ENCODE measurements at regions not wholly inside any gene's neighbourhood (a gene's known extent, or its start where the extent isn't known, plus 50 kb on each side); places are given as distances from the start of the nearest gene placed in this dataset.
A peak's percentile ranks its signal among the peaks of the same experiment; 100 is the strongest.
"Not testable (repeated sequence)": the region's sequence is repeated elsewhere in the genome, so short reads cannot be mapped to it uniquely, and the experiment has no call there.

DNA sequence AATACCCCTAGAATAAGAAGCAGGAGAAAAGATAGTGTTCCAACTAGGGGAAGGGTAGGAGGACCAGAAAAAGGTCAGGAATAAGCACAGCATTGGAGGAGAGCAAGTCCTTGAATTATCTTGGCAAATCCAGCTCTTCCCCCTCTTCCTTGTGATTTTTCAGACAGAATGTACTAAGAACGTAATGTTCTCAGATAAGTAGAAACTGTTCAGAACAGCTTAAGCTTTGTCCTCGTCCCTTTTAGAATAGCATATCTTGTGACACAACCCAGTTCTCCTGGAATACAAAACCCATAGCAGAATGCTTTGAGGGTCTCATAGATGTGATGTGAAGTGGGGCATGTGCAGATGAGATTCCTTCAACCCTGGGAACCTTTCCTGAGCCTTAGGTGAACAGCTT lies 97.4 kb downstream of the EMB start:
- DNase-seq (ENCODE audit: low spot score) = no peak

DNA sequence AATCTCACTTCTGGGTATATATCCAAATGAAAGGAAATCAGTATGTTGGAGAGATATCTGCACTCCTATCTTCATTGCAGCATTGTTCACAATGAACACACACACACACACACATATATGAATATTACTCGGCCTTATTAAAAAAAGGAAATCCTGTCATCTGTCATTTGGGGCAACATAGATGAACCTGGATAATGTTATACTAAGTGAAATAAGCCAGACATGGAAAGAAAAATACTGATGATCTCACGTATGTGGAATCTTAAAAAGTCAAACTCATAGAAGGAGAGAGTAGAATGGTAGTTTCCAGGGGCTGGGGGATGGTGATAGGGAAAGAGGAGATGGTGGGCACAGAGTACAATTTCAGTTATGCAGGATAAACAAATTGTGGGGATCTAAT lies 100.3 kb downstream of the EMB start:
- no peak for DNase-seq (ENCODE audit: low spot score)

DNA sequence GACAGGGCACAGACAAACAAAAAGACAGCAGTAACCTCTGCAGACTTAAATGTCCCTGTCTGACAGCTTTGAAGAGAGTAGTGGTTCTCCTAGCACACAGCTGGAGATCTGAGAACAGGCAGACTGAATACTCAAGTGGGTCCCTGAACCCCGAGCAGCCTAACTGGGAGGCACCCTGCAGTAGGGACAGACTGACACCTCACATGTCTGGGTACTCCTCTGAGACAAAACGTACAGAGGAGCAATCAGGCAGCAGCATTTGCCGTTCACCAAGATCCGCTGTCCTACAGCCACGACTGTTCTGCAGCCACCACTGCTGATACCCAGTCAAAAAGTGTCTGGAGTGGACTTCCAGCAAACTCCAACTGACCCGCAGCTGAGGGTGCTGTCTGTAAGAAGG lies 110.5 kb downstream of the EMB start:
- not testable (repeated sequence) for DNase-seq (ENCODE audit: low spot score)

DNA sequence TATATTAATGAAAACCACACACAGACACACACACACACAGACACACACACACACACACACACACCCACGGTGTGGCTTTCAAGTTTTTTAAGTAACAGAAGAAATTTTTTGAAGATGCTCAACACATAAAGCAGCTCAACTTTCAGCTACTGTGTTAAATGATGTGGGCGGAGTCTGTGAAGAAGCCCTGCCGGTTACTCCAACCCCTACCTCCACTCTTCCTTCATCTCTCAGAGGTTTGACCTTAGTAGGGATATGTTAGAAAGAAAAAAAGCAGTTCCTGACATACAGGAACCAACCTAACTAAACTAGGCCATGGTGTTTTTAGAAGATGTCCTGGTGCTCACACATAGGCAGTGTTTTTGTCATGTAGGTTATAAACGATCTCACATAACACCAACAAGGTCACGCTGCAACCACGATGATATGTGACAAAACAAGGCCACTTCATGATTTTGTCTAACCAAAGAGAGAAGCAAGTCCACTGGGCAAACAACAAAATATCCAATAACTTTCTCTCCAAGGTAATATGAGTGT lies 112.8 kb downstream of the EMB start:
- no peak for DNase-seq (ENCODE audit: low spot score)

DNA sequence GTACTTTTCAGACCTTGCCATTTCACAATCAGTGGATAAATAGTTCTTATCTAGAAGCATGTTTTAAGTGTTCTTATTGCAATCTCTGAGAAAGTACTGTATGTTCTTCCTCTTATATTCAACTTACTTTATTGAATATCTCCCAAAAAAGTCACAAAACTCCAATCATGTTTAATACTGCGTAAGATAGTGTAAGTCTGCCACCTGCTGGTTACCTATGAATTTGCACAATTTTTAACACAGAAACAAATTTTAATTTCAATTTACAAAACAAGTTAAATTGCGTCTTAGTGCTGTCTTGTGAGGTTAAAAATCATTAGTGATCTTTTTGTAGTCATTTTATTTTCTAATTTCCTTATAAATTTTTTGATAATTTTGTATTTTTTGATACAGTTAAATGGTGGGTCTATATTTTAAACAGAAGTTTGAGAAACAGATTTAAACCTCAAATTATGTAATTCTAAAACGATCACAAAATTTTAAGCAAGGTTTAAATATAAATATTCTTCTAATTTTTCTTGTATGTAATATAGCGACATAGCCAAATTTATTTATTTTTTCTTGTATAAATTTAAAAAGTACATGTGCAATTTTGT lies 115.8 kb downstream of the EMB start:
- DNase-seq (ENCODE audit: low spot score) = no peak

DNA sequence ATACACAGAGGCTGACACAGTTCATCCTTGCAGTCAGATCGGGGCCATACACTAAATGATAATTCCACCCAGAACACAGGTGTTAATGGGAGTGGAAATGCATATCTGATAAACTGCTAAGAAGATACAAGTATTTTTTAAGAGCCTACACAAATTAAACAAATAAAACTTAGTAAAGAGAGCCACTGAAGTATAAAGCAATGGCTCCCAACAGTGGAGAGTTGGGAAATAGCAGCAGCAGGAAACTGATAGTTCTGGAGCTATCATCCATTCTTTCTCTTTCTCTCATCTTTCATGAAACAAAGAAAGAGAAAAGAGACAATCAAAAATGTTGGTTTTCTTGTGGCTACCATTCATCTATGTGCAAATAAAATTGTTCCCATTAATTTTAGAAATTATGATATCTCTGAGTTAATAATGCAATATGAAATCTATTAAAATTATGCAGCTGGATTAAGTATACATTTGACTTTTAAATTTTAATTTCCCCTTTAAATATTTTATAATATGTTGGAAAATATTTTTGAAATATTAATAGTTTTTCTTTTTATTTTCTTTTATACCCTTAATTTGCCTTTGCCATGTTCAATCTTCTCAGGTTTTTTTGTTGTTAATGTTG lies 120.8 kb downstream of the EMB start:
- no peak for DNase-seq (ENCODE audit: low spot score)

DNA sequence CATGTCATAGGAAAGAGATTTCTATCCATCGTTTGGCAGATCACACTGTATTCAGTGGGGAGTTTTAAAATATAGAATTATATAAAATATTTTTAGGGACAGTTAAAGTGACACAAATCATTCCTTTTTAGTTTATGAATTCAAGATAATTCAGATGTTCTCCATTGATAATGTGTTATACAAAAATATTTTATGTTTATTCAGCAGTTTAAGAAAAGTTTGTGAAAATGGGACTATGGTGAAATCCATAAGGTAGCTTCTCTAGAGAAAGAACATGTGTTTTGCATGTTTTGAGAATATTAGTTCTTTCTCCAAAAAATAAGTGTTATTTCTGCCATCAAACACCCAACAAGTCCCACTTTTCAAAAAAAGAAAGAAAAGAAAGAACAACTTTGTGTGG lies 122.9 kb downstream of the EMB start:
- no peak for DNase-seq (ENCODE audit: low spot score)

DNA sequence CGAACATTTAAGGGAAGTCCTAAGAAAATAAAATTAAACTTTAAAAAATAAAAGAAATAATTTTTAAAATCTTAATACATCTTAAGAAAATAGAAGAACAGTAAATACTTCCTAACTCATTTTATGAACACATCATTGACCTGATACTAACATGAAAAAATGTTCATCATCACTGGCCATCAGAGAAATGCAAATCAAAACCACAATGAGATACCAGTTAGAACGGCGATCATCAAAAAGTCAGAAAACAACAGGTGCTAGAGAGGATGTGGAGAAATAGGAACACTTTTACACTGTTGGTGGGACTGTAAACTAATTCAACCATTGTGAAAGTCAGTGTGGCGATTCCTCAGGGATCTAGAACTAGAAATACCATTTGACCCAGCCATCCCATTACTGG lies 134.6 kb downstream of the EMB start:
- not testable (repeated sequence) for DNase-seq (ENCODE audit: low spot score)

DNA sequence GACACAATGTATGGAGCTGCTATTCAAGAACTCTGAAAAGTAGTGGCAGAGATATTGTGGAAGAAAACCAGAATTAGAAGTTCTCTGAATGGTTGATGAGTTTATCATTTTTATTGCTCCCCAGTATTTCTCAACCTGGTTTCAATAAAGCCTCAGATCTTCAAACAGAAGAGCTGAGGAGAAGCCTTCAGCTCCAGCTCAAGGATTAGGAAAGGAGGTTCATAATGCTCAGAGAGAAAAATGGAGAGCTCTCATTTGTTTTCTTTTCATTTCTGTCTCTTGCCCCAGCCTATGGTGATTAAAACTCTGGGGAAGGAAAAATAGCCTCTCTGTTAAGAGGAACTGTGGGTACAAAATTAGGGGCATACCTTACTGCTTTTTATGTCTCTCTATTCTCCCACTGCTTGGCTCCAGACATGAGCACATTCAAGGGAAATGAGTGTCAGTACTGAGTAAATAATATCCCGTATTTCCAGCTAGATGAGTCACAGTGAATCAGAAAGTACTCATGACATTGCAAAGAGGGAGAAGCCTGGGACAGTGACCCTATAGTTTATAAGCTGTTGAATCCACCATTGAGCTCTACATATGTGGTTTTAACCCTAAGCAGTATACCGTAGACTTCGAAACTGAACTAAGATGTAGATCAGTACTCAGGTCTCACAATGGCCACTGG lies 138.1 kb downstream of the EMB start:
- DNase-seq (ENCODE audit: low spot score) = peak; percentile 38

DNA sequence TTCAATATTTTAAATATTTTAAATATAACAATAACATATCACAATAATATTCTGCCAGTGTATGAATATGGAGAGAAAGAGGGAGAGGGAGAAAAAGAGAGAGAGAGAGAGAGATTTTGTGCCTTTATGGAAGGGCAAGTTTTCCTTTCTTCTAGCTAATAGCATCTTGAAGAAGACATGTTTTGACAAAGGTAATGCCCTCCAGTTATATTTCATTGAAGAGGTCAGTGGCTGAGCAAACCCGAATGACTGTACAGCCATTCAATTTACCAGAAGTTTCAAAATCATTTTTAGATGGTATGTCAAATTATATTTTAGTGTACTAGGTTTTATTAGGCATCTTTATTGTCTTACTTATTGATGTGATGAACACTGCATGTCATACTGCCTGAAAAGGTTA lies 139.3 kb downstream of the EMB start:
- DNase-seq (ENCODE audit: low spot score) = no peak

DNA sequence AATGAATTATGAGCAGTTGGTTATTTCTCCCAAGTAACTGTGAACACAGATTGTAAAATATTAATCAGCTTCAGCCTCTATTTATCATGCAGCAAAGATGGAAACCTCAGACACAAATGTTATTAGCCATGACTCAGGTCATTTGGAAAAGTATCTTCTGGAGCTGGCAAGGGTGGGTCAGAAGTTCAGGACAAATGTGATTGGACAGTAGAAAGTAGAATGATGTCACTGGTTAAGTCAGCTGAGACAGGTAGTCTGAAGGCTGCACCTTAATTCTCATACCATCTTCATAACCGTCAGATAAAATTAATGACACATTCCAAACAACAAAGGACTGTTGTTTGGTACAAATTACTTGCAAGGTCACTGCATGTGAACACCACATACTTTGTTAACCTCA lies 140.2 kb downstream of the EMB start:
- no peak for DNase-seq (ENCODE audit: low spot score)

DNA sequence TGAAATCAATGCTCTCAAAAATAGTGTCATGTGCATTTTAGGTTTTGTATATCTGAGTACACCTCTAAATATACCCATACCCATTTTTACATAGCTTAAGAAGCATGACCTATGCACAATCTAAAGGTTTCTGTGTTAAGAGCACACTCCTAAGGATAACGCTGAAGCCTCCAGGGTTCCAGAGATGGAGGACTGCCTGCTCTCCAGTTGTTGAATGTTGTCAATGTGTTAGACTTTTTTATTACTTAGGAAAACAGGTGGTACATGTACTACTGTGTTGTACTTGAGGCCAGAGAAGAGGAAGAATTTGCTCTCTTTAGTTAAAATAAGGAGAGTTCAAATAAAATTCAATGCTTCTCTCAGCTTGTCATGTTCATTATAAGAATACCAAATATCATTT lies 141.2 kb downstream of the EMB start:
- DNase-seq (ENCODE audit: low spot score) = no peak

DNA sequence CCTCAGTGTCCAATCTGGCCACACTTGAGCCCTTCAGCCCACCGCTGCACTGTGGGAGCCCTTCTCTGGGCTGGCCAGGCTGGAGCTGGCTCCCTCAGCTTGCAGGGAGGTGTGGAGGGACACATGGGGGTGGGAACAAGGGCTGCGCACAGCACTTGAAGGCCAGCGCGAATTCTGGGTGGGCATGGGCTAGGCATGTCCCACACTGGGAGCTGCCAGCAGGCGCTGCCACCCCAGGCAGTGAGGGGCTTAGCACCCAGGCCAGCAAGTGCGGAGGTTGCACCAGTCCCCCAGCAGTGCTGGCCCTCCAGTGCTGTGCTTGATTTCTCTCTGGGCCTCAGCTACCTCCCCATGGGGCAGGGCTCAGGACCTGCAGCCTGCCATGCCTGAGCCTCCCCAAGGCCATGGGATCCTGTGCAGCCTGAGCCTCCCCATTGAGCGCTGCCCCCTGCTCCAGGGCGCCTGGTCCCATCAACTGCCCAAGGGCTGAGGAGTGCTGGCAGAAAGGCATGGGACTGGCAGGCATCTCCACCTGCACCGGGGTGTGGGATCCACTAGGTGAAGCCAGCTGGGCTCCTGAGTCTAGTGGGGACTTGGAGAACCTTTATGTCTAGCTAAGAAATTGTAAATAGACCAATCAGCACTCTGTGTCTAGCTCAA lies 148.2 kb downstream of the EMB start:
- no peak for DNase-seq (ENCODE audit: low spot score)

DNA sequence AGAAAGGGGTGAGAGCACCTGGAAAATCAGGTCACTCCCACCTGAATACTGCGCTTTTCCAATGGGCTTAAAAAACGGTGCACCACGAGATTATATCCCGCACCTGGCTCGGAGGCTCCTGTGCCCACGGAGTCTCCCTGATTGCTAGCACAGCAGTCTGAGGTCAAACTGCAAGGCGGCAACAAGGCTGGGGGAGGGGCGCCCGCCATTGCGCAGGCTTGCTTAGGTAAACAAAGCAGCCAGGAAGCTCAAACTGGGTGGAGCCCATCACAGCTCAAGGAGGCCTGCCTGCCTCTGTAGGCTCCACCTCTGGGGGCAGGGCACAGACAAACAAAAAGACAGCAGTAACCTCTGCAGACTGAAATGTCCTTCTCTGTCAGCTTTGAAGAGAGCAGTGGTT lies 160.6 kb downstream of the EMB start:
- DNase-seq (ENCODE audit: low spot score) = not testable (repeated sequence)

All from AG08396 (cell line).